SK-N-SH treated with all-trans-retinoic acid at 6 μM for 48 hours (cell line): ENCODE measurements at regions not wholly inside any gene's neighbourhood (a gene's known extent, or its start where the extent isn't known, plus 50 kb on each side); places are given as distances from the start of the nearest gene placed in this dataset.

ENCODE experiments used
- ATAC-seq: fragments of 200-7000 bp; cut with Tn5 transposase; 3 replicates; pipeline ENCODE4 v1.9.1; 2020; ENCODE audit warnings: mild to moderate bottlenecking, moderate library complexity
- ARNTL ChIP-seq: fragments of 450-650 bp; formaldehyde crosslinking; IDR thresholded peaks from 2 replicates; pipeline ENCODE4 v1.5.0; 2020; ENCODE audit warnings: low read depth, mild to moderate bottlenecking, moderate library complexity, borderline replicate concordance
- BACH2 ChIP-seq: fragments of 250-450 bp; sonication (Bioruptor Pico); IDR thresholded peaks from 2 replicates; pipeline ENCODE4 v1.9.0; 2021; ENCODE audit warnings: mild to moderate bottlenecking, borderline replicate concordance
- CREB5 ChIP-seq: fragments of 250-450 bp; sonication (Bioruptor Pico); IDR thresholded peaks from 2 replicates; pipeline ENCODE4 v1.5.1; 2020; ENCODE audit warnings: low read depth, mild to moderate bottlenecking, moderate library complexity
- CSDC2 ChIP-seq: fragments of 250-450 bp; sonication (Bioruptor Pico); IDR thresholded peaks from 2 replicates; pipeline ENCODE4 v1.5.0; 2020; ENCODE audit warnings: mild to moderate bottlenecking, moderate library complexity
- CSRNP3 ChIP-seq: fragments of 250-450 bp; sonication (Bioruptor Pico); IDR thresholded peaks from 2 replicates; pipeline ENCODE4 v1.5.1; 2021; ENCODE audit warnings: mild to moderate bottlenecking, moderate library complexity
- ESRRG ChIP-seq: fragments of 250-450 bp; sonication (Bioruptor Pico); IDR thresholded peaks from 2 replicates; pipeline ENCODE4 v1.6.1; 2021; ENCODE audit warnings: mild to moderate bottlenecking
- GLIS3 ChIP-seq: fragments of 250-450 bp; sonication (Bioruptor Pico); IDR thresholded peaks from 2 replicates; pipeline ENCODE4 v1.5.0; 2020; ENCODE audit warnings: mild to moderate bottlenecking, moderate library complexity
- ISL1 ChIP-seq: fragments of 250-450 bp; sonication (Bioruptor Pico); IDR thresholded peaks from 2 replicates; pipeline ENCODE4 v2.1.2; 2022; ENCODE audit warnings: mild to moderate bottlenecking, moderate library complexity
- OSR1 ChIP-seq: fragments of 250-450 bp; sonication (Bioruptor Pico); IDR thresholded peaks from 2 replicates; pipeline ENCODE4 v1.8.0; 2022; ENCODE audit warnings: moderate library complexity, mild to moderate bottlenecking, inconsistent platforms
- PPARA ChIP-seq: fragments of 250-450 bp; sonication (Bioruptor Pico); IDR thresholded peaks from 2 replicates; pipeline ENCODE4 v1.5.0; 2020; ENCODE audit warnings: mild to moderate bottlenecking, borderline replicate concordance
- RARB ChIP-seq: fragments of 250-450 bp; sonication (Bioruptor Pico); IDR thresholded peaks from 2 replicates; pipeline ENCODE4 v1.8.0; 2021; ENCODE audit warnings: mild to moderate bottlenecking, moderate library complexity
- SNAI2 ChIP-seq: fragments of 250-450 bp; sonication (Bioruptor Pico); IDR thresholded peaks from 2 replicates; pipeline ENCODE4 v1.5.0; 2020; ENCODE audit warnings: mild to moderate bottlenecking, moderate library complexity
- TCF4 ChIP-seq: fragments of 250-450 bp; sonication (Bioruptor Pico); IDR thresholded peaks from 2 replicates; pipeline ENCODE4 v1.8.0; 2021; ENCODE audit warnings: mild to moderate bottlenecking, moderate library complexity, borderline replicate concordance
- TOX ChIP-seq: fragments of 250-450 bp; sonication (Bioruptor Pico); IDR thresholded peaks from 2 replicates; pipeline ENCODE4 v1.8.0; 2021; ENCODE audit warnings: mild to moderate bottlenecking, moderate library complexity, borderline replicate concordance
- TSHZ2 ChIP-seq: fragments of 250-450 bp; sonication (Bioruptor Pico); IDR thresholded peaks from 2 replicates; pipeline ENCODE4 v1.5.0; 2020; ENCODE audit warnings: mild to moderate bottlenecking, moderate library complexity
- ZC3H10 ChIP-seq: fragments of 250-450 bp; sonication (Bioruptor Pico); IDR thresholded peaks from 2 replicates; pipeline ENCODE4 v1.5.1; 2021; ENCODE audit warnings: mild to moderate bottlenecking, moderate library complexity
- ZFP3 ChIP-seq: fragments of 250-450 bp; sonication (Bioruptor Pico); IDR thresholded peaks from 2 replicates; pipeline ENCODE4 v1.5.0; 2020; ENCODE audit warnings: mild to moderate bottlenecking, moderate library complexity
- ZFP30 ChIP-seq: fragments of 450-650 bp; formaldehyde crosslinking; IDR thresholded peaks from 2 replicates; pipeline ENCODE4 v1.5.0; 2022; ENCODE audit warnings: mild to moderate bottlenecking, moderate library complexity
- ZNF565 ChIP-seq: fragments of 450-650 bp; formaldehyde crosslinking; conservative IDR thresholded peaks from 2 replicates; pipeline ENCODE4 v1.5.0; 2020; ENCODE audit warnings: low read depth, mild to moderate bottlenecking, moderate library complexity
- ZNF70 ChIP-seq: fragments of 450-650 bp; formaldehyde crosslinking; IDR thresholded peaks from 2 replicates; pipeline ENCODE4 v1.5.0; 2020; ENCODE audit warnings: mild to moderate bottlenecking, moderate library complexity
- ZNF8 ChIP-seq: fragments of 450-650 bp; formaldehyde crosslinking; IDR thresholded peaks from 2 replicates; pipeline ENCODE4 v1.5.0; 2020; ENCODE audit warnings: mild to moderate bottlenecking, moderate library complexity
- TF ChIP-seq, protein P1 (sequence below): fragments of 250-450 bp; sonication (Bioruptor Pico); IDR thresholded peaks from 2 replicates; pipeline ENCODE4 v1.8.0; 2020; ENCODE audit warnings: mild to moderate bottlenecking, moderate library complexity, borderline replicate concordance

DNA sequence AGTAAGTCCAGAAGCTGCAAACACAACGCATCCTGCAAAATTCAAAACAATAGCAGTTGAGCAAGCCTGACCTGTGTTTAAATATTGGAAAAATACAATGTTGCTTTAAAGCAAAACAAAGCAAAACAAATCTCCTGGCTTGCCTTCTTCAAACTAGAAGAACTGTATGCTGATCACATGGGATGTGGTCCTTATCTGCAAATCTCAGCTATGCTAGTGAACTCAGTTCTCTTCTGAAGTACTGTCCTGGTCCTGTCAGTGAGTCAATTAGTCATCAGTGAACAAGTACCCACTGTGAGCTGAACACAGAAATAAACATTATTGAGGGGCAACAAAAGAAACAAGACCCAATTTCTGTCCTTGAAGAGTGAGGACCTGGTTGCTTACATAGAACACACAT is 522.5 kb downstream of the SMARCA1 start:
- ATAC-seq = no peak
- TF ChIP-seq TSHZ2 (CRISPR knock-in tag) (no peak), ZFP30 (CRISPR knock-in tag) (no peak), GLIS3 (CRISPR knock-in tag) (no peak)
- TF ChIP-seq, all 23 proteins: peak for 0

- TF ChIP-seq CSDC2 (CRISPR knock-in tag) (no peak), BACH2 (CRISPR knock-in tag) (no peak), CREB5 (CRISPR knock-in tag) (no peak), ZC3H10 (CRISPR knock-in tag) (no peak), ZFP3 (CRISPR knock-in tag) (no peak), PPARA (CRISPR knock-in tag) (no peak), SNAI2 (CRISPR knock-in tag) (no peak), ZNF565 (CRISPR knock-in tag) (no peak), TCF4 (CRISPR knock-in tag) (no peak)
- ATAC-seq = no peak
Observed at GRCh38 chrX:129000018-129000417, 523.3 kb downstream of the SMARCA1 start.

- ATAC-seq = no peak
Observed at GRCh38 chrX:128992107-128992971, 531.0 kb downstream of the SMARCA1 start.

DNA sequence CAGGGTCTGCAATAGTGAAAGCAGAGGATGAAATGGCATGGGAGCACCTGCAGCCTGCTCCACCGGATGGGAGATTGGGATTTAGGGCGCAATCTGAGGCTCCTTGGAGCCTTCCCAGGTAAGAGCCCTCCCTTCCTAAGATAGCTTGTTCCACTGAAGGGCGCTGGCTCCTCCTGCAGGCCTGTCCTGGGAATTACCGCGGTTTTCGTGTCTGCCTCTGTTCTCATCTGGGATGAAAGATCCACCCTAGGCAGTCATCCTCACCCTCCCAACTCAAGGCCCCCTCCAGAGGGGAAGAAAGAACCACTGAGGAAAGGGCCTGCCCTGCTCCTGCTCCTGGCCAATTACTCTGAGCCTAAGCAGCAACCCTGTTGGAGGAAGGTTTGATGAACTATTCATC is 547.5 kb downstream of the SMARCA1 start:
- peak; percentile 75 for ATAC-seq
- TF ChIP-seq ESRRG (CRISPR knock-in tag) (no peak), ARNTL (CRISPR knock-in tag) (no peak), OSR1 (no peak), TCF4 (CRISPR knock-in tag) (no peak), ZNF565 (CRISPR knock-in tag) (no peak), CSRNP3 (CRISPR knock-in tag) (no peak), PPARA (CRISPR knock-in tag) (no peak)
- TF ChIP-seq, protein P1, sequence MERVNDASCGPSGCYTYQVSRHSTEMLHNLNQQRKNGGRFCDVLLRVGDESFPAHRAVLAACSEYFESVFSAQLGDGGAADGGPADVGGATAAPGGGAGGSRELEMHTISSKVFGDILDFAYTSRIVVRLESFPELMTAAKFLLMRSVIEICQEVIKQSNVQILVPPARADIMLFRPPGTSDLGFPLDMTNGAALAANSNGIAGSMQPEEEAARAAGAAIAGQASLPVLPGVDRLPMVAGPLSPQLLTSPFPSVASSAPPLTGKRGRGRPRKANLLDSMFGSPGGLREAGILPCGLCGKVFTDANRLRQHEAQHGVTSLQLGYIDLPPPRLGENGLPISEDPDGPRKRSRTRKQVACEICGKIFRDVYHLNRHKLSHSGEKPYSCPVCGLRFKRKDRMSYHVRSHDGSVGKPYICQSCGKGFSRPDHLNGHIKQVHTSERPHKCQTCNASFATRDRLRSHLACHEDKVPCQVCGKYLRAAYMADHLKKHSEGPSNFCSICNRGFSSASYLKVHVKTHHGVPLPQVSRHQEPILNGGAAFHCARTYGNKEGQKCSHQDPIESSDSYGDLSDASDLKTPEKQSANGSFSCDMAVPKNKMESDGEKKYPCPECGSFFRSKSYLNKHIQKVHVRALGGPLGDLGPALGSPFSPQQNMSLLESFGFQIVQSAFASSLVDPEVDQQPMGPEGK (CRISPR knock-in tag) = no peak

More at GRCh38 chrX:128992107-128992971, 531.0 kb downstream of the SMARCA1 start:
- no peak for TF ChIP-seq ISL1 (CRISPR knock-in tag)
- TF ChIP-seq ZNF8 = no peak
- TF ChIP-seq, protein P1 (CRISPR knock-in tag) = no peak
- TF ChIP-seq ZNF70 (CRISPR knock-in tag) = no peak
- no peak for TF ChIP-seq ESRRG (CRISPR knock-in tag)
- no peak for TF ChIP-seq TOX (CRISPR knock-in tag)
- TF ChIP-seq CREB5 (CRISPR knock-in tag) = no peak
- TF ChIP-seq ZFP30 (CRISPR knock-in tag) = no peak
- TF ChIP-seq CSDC2 (CRISPR knock-in tag) = no peak
- TF ChIP-seq RARB (CRISPR knock-in tag) = no peak
- TF ChIP-seq ARNTL (CRISPR knock-in tag) = no peak
